ENCODE measurements at regions not wholly inside any gene's neighbourhood (a gene's known extent, or its start where the extent isn't known, plus 50 kb on each side); places are given as distances from the start of the nearest gene placed in this dataset.
"Not testable (repeated sequence)": the region's sequence is repeated elsewhere in the genome, so short reads cannot be mapped to it uniquely, and the experiment has no call there.

GRCh38 chr7:153747969-153748368, 304.2 kb upstream of the DPP6 start:
- not testable (repeated sequence) for TF ChIP-seq CTCF, POLR2AphosphoS5 (IDR thresholded peaks at IDR 0.05)
